ENCODE measurements at regions not wholly inside any gene's neighbourhood (a gene's known extent, or its start where the extent isn't known, plus 50 kb on each side); places are given as distances from the start of the nearest gene placed in this dataset.

GRCh38 chrX:40479777-40480318 lies 100.9 kb upstream of the ATP6AP2 start:
- DNase-seq (no peak), ATAC-seq (ENCODE audit: insufficient read depth, low read depth) (no peak)
- H3K36me3 ChIP-seq (ENCODE audit: insufficient read depth, low read length) = no peaks in the 10 kb centered on the region
- H3K4me1 ChIP-seq (ENCODE audit: insufficient read depth, low read length) = peaks cover 5% of the 10 kb centered on the region; the same call in 1 of the 2 replicates
- no peak overlapping the region for H3K9ac ChIP-seq (ENCODE audit: low read depth, low read length)
- no peaks in the 10 kb centered on the region for H3K9me3 ChIP-seq (ENCODE audit: insufficient read depth, low read length, severe bottlenecking)
- H3K4me2 ChIP-seq (ENCODE audit: insufficient read depth, low read length) = no peak overlapping the region
- no peaks in the 10 kb centered on the region for H3K79me2 ChIP-seq (ENCODE audit: insufficient read depth, low read length)
- H3K27me3 ChIP-seq (ENCODE audit: insufficient read depth, low read length, poor library complexity) = no peaks in the 10 kb centered on the region
- no peak for TF ChIP-seq CTCF (IDR thresholded peaks at IDR 0.05; ENCODE audit: borderline replicate concordance, extremely low read depth, low read length, poor library complexity, severe bottlenecking)
- no peak for TF ChIP-seq EZH2 (IDR thresholded peaks at IDR 0.05; ENCODE audit: borderline replicate concordance, low read depth, low read length, severe bottlenecking)
- no peaks in the 10 kb centered on the region for H4K20me1 ChIP-seq (ENCODE audit: insufficient read depth, low read length)
- H2AFZ ChIP-seq (ENCODE audit: low read depth, low read length) = no peak overlapping the region
- no peak overlapping the region for H3K4me3 ChIP-seq (ENCODE audit: low read depth in 1 of 2, low read length in 2 of 2)
- no peak overlapping the region for H3K27ac ChIP-seq (ENCODE audit: low read length)

- H3K4me3 ChIP-seq (ENCODE audit: low read depth in 1 of 2, low read length in 2 of 2) = no peak overlapping the region
- no peaks in the 10 kb centered on the region for H3K9me3 ChIP-seq (ENCODE audit: insufficient read depth, low read length, severe bottlenecking)
- TF ChIP-seq CTCF (IDR thresholded peaks at IDR 0.05; ENCODE audit: borderline replicate concordance, extremely low read depth, low read length, poor library complexity, severe bottlenecking) (no peak), EZH2 (IDR thresholded peaks at IDR 0.05; ENCODE audit: borderline replicate concordance, low read depth, low read length, severe bottlenecking) (no peak)
- peak; percentile 14 for DNase-seq
- no peak overlapping the region for H3K4me2 ChIP-seq (ENCODE audit: insufficient read depth, low read length)
- no peaks in the 10 kb centered on the region for H3K79me2 ChIP-seq (ENCODE audit: insufficient read depth, low read length)
- no peaks in the 10 kb centered on the region for H4K20me1 ChIP-seq (ENCODE audit: insufficient read depth, low read length)
- ATAC-seq (ENCODE audit: insufficient read depth, low read depth) = peak; percentile 64
- H3K27ac ChIP-seq (ENCODE audit: low read length) = no peak overlapping the region
- peaks cover 12% of the 10 kb centered on the region for H3K4me1 ChIP-seq (ENCODE audit: insufficient read depth, low read length)
- H3K36me3 ChIP-seq (ENCODE audit: insufficient read depth, low read length) = no peaks in the 10 kb centered on the region
- H2AFZ ChIP-seq (ENCODE audit: low read depth, low read length) = no peak overlapping the region
- no peaks in the 10 kb centered on the region for H3K27me3 ChIP-seq (ENCODE audit: insufficient read depth, low read length, poor library complexity)
- no peak overlapping the region for H3K9ac ChIP-seq (ENCODE audit: low read depth, low read length)
Measured at GRCh38 chrX:40478474-40479065, 102.2 kb upstream of the ATP6AP2 start.

- Histone ChIP-seq H3K9me3 (ENCODE audit: insufficient read depth, low read length, severe bottlenecking) (no peaks in the 10 kb centered on the region), H2AFZ (ENCODE audit: low read depth, low read length) (no peak overlapping the region), H3K36me3 (ENCODE audit: insufficient read depth, low read length) (no peaks in the 10 kb centered on the region), H3K4me1 (ENCODE audit: insufficient read depth, low read length) (peaks cover 24% of the 10 kb centered on the region), H3K4me2 (ENCODE audit: insufficient read depth, low read length) (no peak overlapping the region), H3K27me3 (ENCODE audit: insufficient read depth, low read length, poor library complexity) (no peaks in the 10 kb centered on the region), H3K4me3 (ENCODE audit: low read depth in 1 of 2, low read length in 2 of 2) (no peak overlapping the region), H3K27ac (ENCODE audit: low read length) (no peak overlapping the region), H3K9ac (ENCODE audit: low read depth, low read length) (no peak overlapping the region), H3K79me2 (ENCODE audit: insufficient read depth, low read length) (no peaks in the 10 kb centered on the region), H4K20me1 (ENCODE audit: insufficient read depth, low read length) (no peaks in the 10 kb centered on the region)
- TF ChIP-seq EZH2 (IDR thresholded peaks at IDR 0.05; ENCODE audit: borderline replicate concordance, low read depth, low read length, severe bottlenecking) = no peak
- TF ChIP-seq CTCF (IDR thresholded peaks at IDR 0.05; ENCODE audit: borderline replicate concordance, extremely low read depth, low read length, poor library complexity, severe bottlenecking) = no peak
- ATAC-seq (ENCODE audit: insufficient read depth, low read depth) = no peak
- no peak for DNase-seq
Measured at GRCh38 chrX:40476958-40477357, 103.8 kb upstream of the ATP6AP2 start.
